SK-N-MC (cell line): ENCODE measurements at regions not wholly inside any gene's neighbourhood (a gene's known extent, or its start where the extent isn't known, plus 50 kb on each side); places are given as distances from the start of the nearest gene placed in this dataset.

Source experiments
- EZH2 ChIP-seq: fragments of 200-600 bp; sonication (generic); IDR thresholded peaks from one replicate; pipeline ENCODE4 v1.6.1; 2017; ENCODE audit warnings: antibody characterized with exemption
- POLR2AphosphoS5 ChIP-seq: IDR thresholded peaks from 2 replicates; pipeline ENCODE4 v1.6.1; 2012; ENCODE audit warnings: mild to moderate bottlenecking, low read depth, low read length, borderline replicate concordance

DNA sequence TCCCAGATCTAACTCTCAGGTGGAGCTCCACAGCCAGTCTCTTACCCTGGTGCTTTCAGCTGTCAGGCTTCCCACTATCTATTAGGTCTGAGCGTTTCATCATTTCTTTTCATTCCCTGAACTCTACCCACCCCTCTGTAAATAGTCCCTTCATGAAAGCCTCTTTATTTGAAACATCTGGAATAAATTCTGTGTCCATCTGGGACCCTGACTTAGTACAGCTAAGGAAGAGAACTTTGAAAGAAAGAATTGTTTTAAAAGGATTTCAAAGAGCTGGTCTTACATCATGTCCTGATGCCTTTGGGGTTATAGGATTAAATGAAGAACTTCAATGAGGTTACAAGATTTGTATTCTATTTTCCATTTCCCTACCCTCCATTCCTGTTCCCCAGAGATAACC, 388.5 kb upstream of the CA10 start:
- TF ChIP-seq EZH2 (no peak), POLR2AphosphoS5 (no peak)
